ENCODE measurements at regions not wholly inside any gene's neighbourhood (a gene's known extent, or its start where the extent isn't known, plus 50 kb on each side); places are given as distances from the start of the nearest gene placed in this dataset.
A peak's percentile ranks its signal among the peaks of the same experiment; 100 is the strongest.
"Not testable (repeated sequence)": the region's sequence is repeated elsewhere in the genome, so short reads cannot be mapped to it uniquely, and the experiment has no call there.

GRCh38 chr6:75020376-75020775 lies 185.5 kb downstream of the COL12A1 start:
- Histone ChIP-seq H3K4me3 (ENCODE audit: insufficient read depth, low read depth, low read length) (no peak overlapping the region), H4K20me1 (ENCODE audit: insufficient read depth, low read length) (no peaks in the 10 kb centered on the region), H3K27me3 (ENCODE audit: insufficient read depth, low read length) (no peaks in the 10 kb centered on the region), H3K27ac (ENCODE audit: low read depth, low read length) (no peak overlapping the region), H3K4me2 (ENCODE audit: low read length) (no peak overlapping the region), H3K9me3 (ENCODE audit: insufficient read depth, low read depth, low read length) (no peaks in the 10 kb centered on the region), H2AFZ (ENCODE audit: low read depth, low read length) (no peak overlapping the region), H3K4me1 (ENCODE audit: insufficient read depth, low read length) (peaks cover 5% of the 10 kb centered on the region), H3K79me2 (ENCODE audit: insufficient read depth, low read length) (no peaks in the 10 kb centered on the region), H3K36me3 (ENCODE audit: insufficient read depth, low read length) (no peaks in the 10 kb centered on the region), H3K9ac (ENCODE audit: low read length) (no peak overlapping the region)
- no peak overlapping the region for H3K4me3 Mint-ChIP-seq (ENCODE audit: unreplicated experiment)
- FAIRE-seq (no peak), DNase-seq (ENCODE audit: low read depth) (no peak)
- H3K36me3 Mint-ChIP-seq (ENCODE audit: low read depth, unreplicated experiment): no peaks in the 10 kb centered on the region
- peaks cover 9% of the 10 kb centered on the region for H3K4me1 Mint-ChIP-seq (ENCODE audit: low read depth, unreplicated experiment)
- H3K27me3 Mint-ChIP-seq (ENCODE audit: low read depth, unreplicated experiment): no peaks in the 10 kb centered on the region
- peaks cover 5% of the 10 kb centered on the region for H3K9me3 Mint-ChIP-seq (ENCODE audit: unreplicated experiment)
- TF ChIP-seq CTCF (IDR thresholded peaks at IDR 0.05; ENCODE audit: insufficient read depth, low read depth, low read length) (no peak), EZH2 (IDR thresholded peaks at IDR 0.05; ENCODE audit: insufficient read depth, low read length) (no peak)
- H3K27ac Mint-ChIP-seq (ENCODE audit: unreplicated experiment): no peak overlapping the region

- no peak overlapping the region for H3K4me3 Mint-ChIP-seq (ENCODE audit: unreplicated experiment)
- no peaks in the 10 kb centered on the region for H3K79me2 ChIP-seq (ENCODE audit: insufficient read depth, low read length)
- no peaks in the 10 kb centered on the region for H4K20me1 ChIP-seq (ENCODE audit: insufficient read depth, low read length)
- H2AFZ ChIP-seq (ENCODE audit: low read depth, low read length): no peak overlapping the region
- no peak overlapping the region for H3K27ac ChIP-seq (ENCODE audit: low read depth, low read length)
- H3K4me1 ChIP-seq (ENCODE audit: insufficient read depth, low read length): no peaks in the 10 kb centered on the region
- no peak for FAIRE-seq
- H3K9me3 Mint-ChIP-seq (ENCODE audit: unreplicated experiment): peaks cover 12% of the 10 kb centered on the region
- H3K36me3 Mint-ChIP-seq (ENCODE audit: low read depth, unreplicated experiment): no peaks in the 10 kb centered on the region
- no peak overlapping the region for H3K27ac Mint-ChIP-seq (ENCODE audit: unreplicated experiment)
- no peak overlapping the region for H3K9ac ChIP-seq (ENCODE audit: low read length)
- H3K4me3 ChIP-seq (ENCODE audit: insufficient read depth, low read depth, low read length): no peak overlapping the region
- H3K9me3 ChIP-seq (ENCODE audit: insufficient read depth, low read depth, low read length): no peaks in the 10 kb centered on the region
- H3K36me3 ChIP-seq (ENCODE audit: insufficient read depth, low read length): no peaks in the 10 kb centered on the region
- no peak overlapping the region for H3K4me2 ChIP-seq (ENCODE audit: low read length)
- H3K27me3 ChIP-seq (ENCODE audit: insufficient read depth, low read length): no peaks in the 10 kb centered on the region
- peaks cover 4% of the 10 kb centered on the region for H3K27me3 Mint-ChIP-seq (ENCODE audit: low read depth, unreplicated experiment)
- DNase-seq (ENCODE audit: low read depth): peak; percentile 12
- TF ChIP-seq EZH2 (IDR thresholded peaks at IDR 0.05; ENCODE audit: insufficient read depth, low read length) (no peak), CTCF (IDR thresholded peaks at IDR 0.05; ENCODE audit: insufficient read depth, low read depth, low read length) (no peak)
- H3K4me1 Mint-ChIP-seq (ENCODE audit: low read depth, unreplicated experiment): no peaks in the 10 kb centered on the region
Measured at GRCh38 chr6:75012018-75012417, 193.8 kb downstream of the COL12A1 start.

GRCh38 chr6:75003984-75004383 lies 201.9 kb downstream of the COL12A1 start:
- H3K36me3 ChIP-seq (ENCODE audit: insufficient read depth, low read length); H3K4me3 ChIP-seq (ENCODE audit: insufficient read depth, low read depth, low read length); H2AFZ ChIP-seq (ENCODE audit: low read depth, low read length); H4K20me1 ChIP-seq (ENCODE audit: insufficient read depth, low read length); H3K4me1 ChIP-seq (ENCODE audit: insufficient read depth, low read length); H3K9ac ChIP-seq (ENCODE audit: low read length); DNase-seq (ENCODE audit: low read depth); H3K27ac ChIP-seq (ENCODE audit: low read depth, low read length); H3K79me2 ChIP-seq (ENCODE audit: insufficient read depth, low read length); H3K27me3 ChIP-seq (ENCODE audit: insufficient read depth, low read length); H3K27me3 Mint-ChIP-seq (ENCODE audit: low read depth, unreplicated experiment); H3K4me3 Mint-ChIP-seq (ENCODE audit: unreplicated experiment); H3K4me2 ChIP-seq (ENCODE audit: low read length); FAIRE-seq; H3K4me1 Mint-ChIP-seq (ENCODE audit: low read depth, unreplicated experiment); H3K9me3 ChIP-seq (ENCODE audit: insufficient read depth, low read depth, low read length); H3K36me3 Mint-ChIP-seq (ENCODE audit: low read depth, unreplicated experiment); H3K27ac Mint-ChIP-seq (ENCODE audit: unreplicated experiment): not testable (repeated sequence)
- peaks cover 23% of the 10 kb centered on the region for H3K9me3 Mint-ChIP-seq (ENCODE audit: unreplicated experiment)

Data from astrocyte (in vitro differentiated cells and primary cell).